22Rv1 (cell line): ENCODE measurements at regions not wholly inside any gene's neighbourhood (a gene's known extent, or its start where the extent isn't known, plus 50 kb on each side); places are given as distances from the start of the nearest gene placed in this dataset.

Experiments used
- ZFX ChIP-seq: fragments of 450-650 bp; IDR thresholded peaks from 2 replicates; pipeline ENCODE4 v1.6.1; 2017; ENCODE audit warnings: antibody characterized with exemption, borderline replicate concordance
- TF ChIP-seq, protein P1 (sequence below): fragments of 450-650 bp; IDR thresholded peaks from 2 replicates; pipeline ENCODE4 v1.5.1; 2017; ENCODE audit warnings: mild to moderate bottlenecking

DNA sequence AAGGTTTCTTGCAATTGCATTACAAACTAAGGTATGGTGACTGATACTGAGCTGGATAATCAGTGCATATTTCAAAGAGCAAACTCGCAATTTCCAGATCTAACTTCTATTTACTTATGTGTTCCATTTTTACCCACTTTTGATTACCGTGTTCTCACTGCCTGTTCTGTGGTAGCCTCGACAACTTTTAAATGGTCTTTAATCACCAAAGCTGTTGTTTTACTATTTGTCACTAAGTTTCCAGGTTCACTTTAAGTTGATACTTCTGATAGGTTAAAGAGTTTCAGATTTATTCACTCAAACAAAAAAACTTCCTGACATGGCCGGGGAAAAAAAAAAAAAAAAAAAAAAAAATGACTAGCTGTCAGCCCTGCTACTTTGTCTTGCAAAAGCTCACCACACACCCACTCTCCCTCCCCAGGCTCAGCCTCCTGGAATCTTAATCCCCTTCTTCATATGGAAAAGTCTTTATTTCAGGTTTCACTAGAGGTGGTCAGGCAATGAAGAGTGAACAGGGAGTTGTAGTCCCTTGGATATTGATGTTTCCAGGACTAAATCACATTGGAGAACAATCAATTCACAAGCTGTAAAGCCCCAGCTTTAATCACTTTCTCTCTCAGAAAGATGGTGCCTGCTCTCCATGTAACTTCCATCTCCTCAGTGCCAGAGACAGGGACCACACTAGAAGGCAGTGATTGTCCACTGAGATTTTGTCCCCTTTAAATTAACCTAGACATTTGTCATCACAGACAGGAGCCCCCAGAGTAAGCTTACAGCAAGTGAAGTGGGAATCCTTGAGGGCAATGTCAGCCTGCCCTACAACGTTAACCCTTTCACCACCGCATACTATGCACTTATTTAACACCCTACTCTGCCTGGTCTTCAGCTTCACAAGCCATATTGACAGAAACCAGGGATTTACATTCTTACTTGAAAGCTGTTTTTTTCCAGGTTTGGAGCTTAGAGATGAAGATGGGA lies 749.1 kb upstream of the SORCS1 start:
- TF ChIP-seq, protein P1, sequence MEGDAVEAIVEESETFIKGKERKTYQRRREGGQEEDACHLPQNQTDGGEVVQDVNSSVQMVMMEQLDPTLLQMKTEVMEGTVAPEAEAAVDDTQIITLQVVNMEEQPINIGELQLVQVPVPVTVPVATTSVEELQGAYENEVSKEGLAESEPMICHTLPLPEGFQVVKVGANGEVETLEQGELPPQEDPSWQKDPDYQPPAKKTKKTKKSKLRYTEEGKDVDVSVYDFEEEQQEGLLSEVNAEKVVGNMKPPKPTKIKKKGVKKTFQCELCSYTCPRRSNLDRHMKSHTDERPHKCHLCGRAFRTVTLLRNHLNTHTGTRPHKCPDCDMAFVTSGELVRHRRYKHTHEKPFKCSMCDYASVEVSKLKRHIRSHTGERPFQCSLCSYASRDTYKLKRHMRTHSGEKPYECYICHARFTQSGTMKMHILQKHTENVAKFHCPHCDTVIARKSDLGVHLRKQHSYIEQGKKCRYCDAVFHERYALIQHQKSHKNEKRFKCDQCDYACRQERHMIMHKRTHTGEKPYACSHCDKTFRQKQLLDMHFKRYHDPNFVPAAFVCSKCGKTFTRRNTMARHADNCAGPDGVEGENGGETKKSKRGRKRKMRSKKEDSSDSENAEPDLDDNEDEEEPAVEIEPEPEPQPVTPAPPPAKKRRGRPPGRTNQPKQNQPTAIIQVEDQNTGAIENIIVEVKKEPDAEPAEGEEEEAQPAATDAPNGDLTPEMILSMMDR, result no peak
- no peak for TF ChIP-seq ZFX
